Gastroesophageal sphincter (tissue), 3 donors: ENCODE measurements at regions not wholly inside any gene's neighbourhood (a gene's known extent, or its start where the extent isn't known, plus 50 kb on each side); places are given as distances from the start of the nearest gene placed in this dataset.

Experiments
- CTCF ChIP-seq, 4 experiments: fragments of 200-600 bp in 2 of 4; fragments of 450-650 bp in 2 of 4; sonication (generic) in 1 of 4; IDR thresholded peaks; one replicate each; pipeline ENCODE4 v1.5.1; 2017 to 2019; ENCODE audit warnings: antibody characterized with exemption in 4 of 4, mild to moderate bottlenecking in 2 of 4, moderate library complexity in 2 of 4
- EP300 ChIP-seq: sonication (generic); formaldehyde crosslinking; IDR thresholded peaks from one replicate; pipeline ENCODE4 v1.6.1; 2017; ENCODE audit warnings: antibody characterized with exemption, mild to moderate bottlenecking
- POLR2A ChIP-seq, 2 donors: fragments of 450-650 bp; IDR thresholded peaks; one replicate each; pipeline ENCODE4 v1.6.1; 2017; ENCODE audit warnings: antibody characterized with exemption in 2 of 2, mild to moderate bottlenecking in 2 of 2, moderate library complexity in 1 of 2

GRCh38 chr17:68706356-68706920 is 105.3 kb upstream of the FAM20A start:
- TF ChIP-seq CTCF (IDR thresholded peaks at IDR 0.05) (no peak), POLR2A (IDR thresholded peaks at IDR 0.05) (no peak), EP300 (no peak)
